A673 (cell line): ENCODE measurements at regions not wholly inside any gene's neighbourhood (a gene's known extent, or its start where the extent isn't known, plus 50 kb on each side); places are given as distances from the start of the nearest gene placed in this dataset.

Source experiments
- BruUV-seq: library from RNA; stranded (reverse); fragments of 400-500 nt; replicated peaks from 2 replicates; lab custom pipeline; 2021; lab: Mats Ljungman, UMichigan
- CTCF ChIA-PET: fragments of 300-600 bp; sonication (Branson Sonifier 250); formaldehyde crosslinking; loops from one replicate; lab custom pipeline; 2022; ENCODE audit warnings: antibody characterized with exemption; lab: Charles Lee
- POLR2A ChIA-PET: fragments of 300-600 bp; sonication (Branson Sonifier 250); formaldehyde crosslinking; loops from one replicate; lab custom pipeline; 2022; ENCODE audit warnings: antibody characterized with exemption; ENCODE audit not compliant: low non-redundant PET; lab: Charles Lee
- DNase-seq: peaks from one replicate; pipeline ENCODE4 v3.0.0-alpha.2; 2015; ENCODE audit warnings: low spot score
- H3K27ac ChIP-seq: fragments of 200-600 bp; sonication (generic); 2 replicates; pipeline ENCODE4 v1.5.1; 2016; ENCODE audit warnings: mixed run types, low read depth, mild to moderate bottlenecking, mixed read lengths, antibody characterized with exemption, low read length; ENCODE audit not compliant: poor library complexity, severe bottlenecking
- H3K27me3 ChIP-seq: fragments of 200-600 bp; sonication (generic); replicated peaks from 2 replicates; pipeline ENCODE4 v1.6.1; 2017; ENCODE audit warnings: mixed run types, low read depth, mild to moderate bottlenecking, mixed read lengths, antibody characterized with exemption, low read length; ENCODE audit not compliant: insufficient read depth, poor library complexity
- H3K36me3 ChIP-seq: fragments of 200-600 bp; sonication (generic); 2 replicates; pipeline ENCODE4 v1.6.1; 2016; ENCODE audit warnings: mixed run types, mild to moderate bottlenecking, mixed read lengths, antibody characterized with exemption, low read length; ENCODE audit not compliant: insufficient read depth, poor library complexity, severe bottlenecking
- H3K4me1 ChIP-seq: fragments of 200-600 bp; sonication (generic); 2 replicates; pipeline ENCODE4 v1.6.1; 2017; ENCODE audit warnings: mixed run types, mild to moderate bottlenecking, mixed read lengths, antibody characterized with exemption, low read length; ENCODE audit not compliant: insufficient read depth, poor library complexity, severe bottlenecking
- H3K4me3 ChIP-seq: fragments of 200-600 bp; sonication (generic); 2 replicates; pipeline ENCODE4 v1.5.1; 2016; ENCODE audit warnings: low read depth, mixed run types, mild to moderate bottlenecking, mixed read lengths, low read length; ENCODE audit not compliant: poor library complexity, severe bottlenecking
- H3K9me3 ChIP-seq: fragments of 200-600 bp; sonication (generic); 2 replicates; pipeline ENCODE4 v1.6.1; 2016; ENCODE audit warnings: mixed run types, low read depth, mild to moderate bottlenecking, mixed read lengths, antibody characterized with exemption, low read length; ENCODE audit not compliant: poor library complexity, severe bottlenecking
- EZH2 ChIP-seq: fragments of 200-600 bp; sonication (generic); IDR thresholded peaks from 2 replicates; pipeline ENCODE4 v1.6.1; 2017; ENCODE audit warnings: borderline replicate concordance, low read depth, mild to moderate bottlenecking, mixed read lengths, antibody characterized with exemption, low read length; ENCODE audit not compliant: poor library complexity, severe bottlenecking
- intact Hi-C: fragments of 100-400 bp; cut with micrococcal nuclease; formaldehyde crosslinking; loops from one replicate; pipeline ENCODE4 v1.10.0; 2022; ENCODE audit not compliant: unreplicated experiment
- TF ChIP-seq, protein P1 (sequence below): fragments of 300-800, 200-600 bp; sonication (generic); conservative IDR thresholded peaks from 2 replicates; pipeline ENCODE4 v1.5.1; 2017; ENCODE audit warnings: low read depth, mild to moderate bottlenecking, antibody characterized with exemption, low read length, moderate library complexity, mixed read lengths

DNA sequence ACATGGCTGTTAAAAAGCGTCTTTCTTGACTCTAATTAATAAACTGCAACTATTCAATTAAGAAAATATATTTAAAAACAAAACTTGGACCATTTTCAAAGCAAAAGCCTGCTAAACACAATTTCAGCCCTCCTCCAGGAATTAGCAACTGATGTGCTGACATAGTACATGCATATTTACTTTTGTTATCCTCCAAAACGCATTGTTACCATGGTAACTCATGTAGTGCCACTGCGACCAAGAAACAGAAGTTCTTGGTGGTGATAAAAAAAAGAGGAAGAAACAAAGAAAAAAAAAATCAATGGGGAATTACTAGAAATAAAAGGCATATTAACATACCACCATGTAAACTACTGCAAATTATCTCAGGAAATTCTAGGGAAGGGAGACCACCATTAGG is 793.4 kb upstream of the CDH8 start:
- intact Hi-C loops = loop anchor here (10.0 kb wide), 1 partner anchor 55 kb away; no protein-coding TSS in a partner anchor
- no peak for DNase-seq
- POLR2A ChIA-PET = no interaction called here
- H3K27ac ChIP-seq = no peak overlapping the region
- H3K4me1 ChIP-seq = no peaks in the 10 kb centered on the region
- CTCF ChIA-PET = no interaction called here
- H3K36me3 ChIP-seq = no peaks in the 10 kb centered on the region
- TF ChIP-seq EZH2 = no peak
- TF ChIP-seq, protein P1, sequence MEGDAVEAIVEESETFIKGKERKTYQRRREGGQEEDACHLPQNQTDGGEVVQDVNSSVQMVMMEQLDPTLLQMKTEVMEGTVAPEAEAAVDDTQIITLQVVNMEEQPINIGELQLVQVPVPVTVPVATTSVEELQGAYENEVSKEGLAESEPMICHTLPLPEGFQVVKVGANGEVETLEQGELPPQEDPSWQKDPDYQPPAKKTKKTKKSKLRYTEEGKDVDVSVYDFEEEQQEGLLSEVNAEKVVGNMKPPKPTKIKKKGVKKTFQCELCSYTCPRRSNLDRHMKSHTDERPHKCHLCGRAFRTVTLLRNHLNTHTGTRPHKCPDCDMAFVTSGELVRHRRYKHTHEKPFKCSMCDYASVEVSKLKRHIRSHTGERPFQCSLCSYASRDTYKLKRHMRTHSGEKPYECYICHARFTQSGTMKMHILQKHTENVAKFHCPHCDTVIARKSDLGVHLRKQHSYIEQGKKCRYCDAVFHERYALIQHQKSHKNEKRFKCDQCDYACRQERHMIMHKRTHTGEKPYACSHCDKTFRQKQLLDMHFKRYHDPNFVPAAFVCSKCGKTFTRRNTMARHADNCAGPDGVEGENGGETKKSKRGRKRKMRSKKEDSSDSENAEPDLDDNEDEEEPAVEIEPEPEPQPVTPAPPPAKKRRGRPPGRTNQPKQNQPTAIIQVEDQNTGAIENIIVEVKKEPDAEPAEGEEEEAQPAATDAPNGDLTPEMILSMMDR = no peak
- H3K4me3 ChIP-seq = no peak overlapping the region
- H3K27me3 ChIP-seq = no peaks in the 10 kb centered on the region
- no peaks in the 10 kb centered on the region for H3K9me3 ChIP-seq
- no TSS peak for BruUV-seq

DNA sequence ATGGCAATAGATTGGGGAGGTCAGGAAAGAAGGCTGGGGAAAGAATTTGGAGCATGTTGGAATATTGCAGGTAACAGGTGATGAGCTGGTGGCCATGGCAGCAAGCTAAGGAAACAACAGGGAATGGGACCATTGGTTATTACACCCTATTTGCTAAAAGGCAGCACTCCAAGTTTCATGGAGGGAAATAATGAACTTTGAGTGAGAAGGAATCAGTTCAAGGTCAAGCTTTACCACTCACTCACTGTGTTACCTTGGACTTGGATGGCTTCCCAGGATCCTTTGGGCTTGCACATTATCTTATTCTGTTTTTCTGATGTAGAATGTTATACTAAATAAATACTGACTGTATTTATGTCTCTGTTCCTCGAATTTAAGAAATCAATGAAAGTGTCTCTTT is 792.8 kb upstream of the CDH8 start:
- H3K9me3 ChIP-seq = no peaks in the 10 kb centered on the region
- no peak overlapping the region for H3K4me3 ChIP-seq
- no peaks in the 10 kb centered on the region for H3K27me3 ChIP-seq
- TF ChIP-seq, protein P1 = no peak
- no peak for TF ChIP-seq EZH2
- no TSS peak for BruUV-seq
- intact Hi-C loops = loop anchor here (10.0 kb wide), 1 partner anchor 56 kb away; no protein-coding TSS in a partner anchor
- H3K4me1 ChIP-seq = no peaks in the 10 kb centered on the region
- ChIA-PET POLR2A (no interaction called here), CTCF (no interaction called here)
- no peak overlapping the region for H3K27ac ChIP-seq
- H3K36me3 ChIP-seq = no peaks in the 10 kb centered on the region
- DNase-seq = no peak

DNA sequence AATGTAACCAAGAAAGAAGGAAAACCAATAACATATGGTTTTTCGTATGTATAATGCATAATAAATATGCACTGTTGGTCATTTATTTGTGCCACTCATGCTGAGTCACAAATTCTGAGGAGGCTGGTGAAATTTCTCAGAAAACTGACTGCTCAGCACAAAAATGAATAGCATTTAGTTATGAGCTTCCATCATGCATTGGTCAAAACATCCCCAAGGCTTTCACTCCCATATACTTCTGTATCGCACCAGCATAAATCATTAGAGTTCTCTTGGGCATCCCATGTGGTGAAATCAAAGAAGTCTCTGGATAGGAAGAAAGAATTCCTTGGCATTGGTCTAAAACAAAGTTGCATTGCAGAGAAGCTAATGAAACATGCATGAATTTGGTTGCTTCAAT is 785.6 kb upstream of the CDH8 start:
- H3K9me3 ChIP-seq = no peaks in the 10 kb centered on the region
- intact Hi-C loops = loop anchor here (10.0 kb wide), 1 partner anchor 63 kb away; no protein-coding TSS in a partner anchor
- no TSS peak for BruUV-seq

More for the DNA sequence above, 785.6 kb upstream of the CDH8 start:
- no peak overlapping the region for H3K27ac ChIP-seq
- H3K4me1 ChIP-seq = no peaks in the 10 kb centered on the region
- TF ChIP-seq, protein P1 = no peak
- TF ChIP-seq EZH2 = no peak
- ChIA-PET POLR2A (no interaction called here), CTCF (no interaction called here)
- no peak overlapping the region for H3K4me3 ChIP-seq
- DNase-seq = no peak
- H3K27me3 ChIP-seq = no peaks in the 10 kb centered on the region
- no peaks in the 10 kb centered on the region for H3K36me3 ChIP-seq
